HL-60 (cell line): ENCODE measurements at regions not wholly inside any gene's neighbourhood (a gene's known extent, or its start where the extent isn't known, plus 50 kb on each side); places are given as distances from the start of the nearest gene placed in this dataset.

ENCODE experiments used
- GABPA ChIP-seq: IDR thresholded peaks from 2 replicates; pipeline ENCODE4 v1.6.1; 2012; ENCODE audit warnings: low read depth
- POLR2AphosphoS5 ChIP-seq: IDR thresholded peaks from 2 replicates; pipeline ENCODE4 v1.6.1; 2012; ENCODE audit warnings: low read depth
- TF ChIP-seq, protein P1 (sequence below): IDR thresholded peaks from one replicate; pipeline ENCODE4 v1.5.1; 2011; ENCODE audit warnings: low read length, control low read depth, inconsistent platforms; ENCODE audit not compliant: insufficient read depth
- TF ChIP-seq, protein P2 (sequence below): IDR thresholded peaks from 2 replicates; pipeline ENCODE4 v1.6.1; 2012; ENCODE audit warnings: low read depth; ENCODE audit not compliant: insufficient replicate concordance

DNA sequence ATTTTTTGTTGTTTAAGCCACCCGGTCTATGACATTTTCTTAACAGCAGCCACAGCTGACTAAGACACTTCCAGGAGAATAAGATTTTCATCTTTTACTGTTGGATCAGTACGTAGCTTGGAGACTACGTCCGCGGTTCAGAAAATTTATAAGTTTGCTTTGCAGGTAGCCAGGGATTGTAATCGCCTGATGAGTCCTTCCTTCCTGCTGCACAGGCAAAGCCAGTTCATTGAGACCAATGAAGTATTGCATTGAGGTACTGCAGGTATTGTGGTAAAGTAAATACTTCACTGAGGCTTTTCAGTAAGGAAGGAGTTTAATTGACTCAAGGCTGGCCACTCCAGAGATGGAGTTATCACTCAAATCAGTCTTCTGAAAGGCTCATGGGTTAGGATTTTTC lies 269.4 kb upstream of the ELAC2 start:
- TF ChIP-seq, protein P1, sequence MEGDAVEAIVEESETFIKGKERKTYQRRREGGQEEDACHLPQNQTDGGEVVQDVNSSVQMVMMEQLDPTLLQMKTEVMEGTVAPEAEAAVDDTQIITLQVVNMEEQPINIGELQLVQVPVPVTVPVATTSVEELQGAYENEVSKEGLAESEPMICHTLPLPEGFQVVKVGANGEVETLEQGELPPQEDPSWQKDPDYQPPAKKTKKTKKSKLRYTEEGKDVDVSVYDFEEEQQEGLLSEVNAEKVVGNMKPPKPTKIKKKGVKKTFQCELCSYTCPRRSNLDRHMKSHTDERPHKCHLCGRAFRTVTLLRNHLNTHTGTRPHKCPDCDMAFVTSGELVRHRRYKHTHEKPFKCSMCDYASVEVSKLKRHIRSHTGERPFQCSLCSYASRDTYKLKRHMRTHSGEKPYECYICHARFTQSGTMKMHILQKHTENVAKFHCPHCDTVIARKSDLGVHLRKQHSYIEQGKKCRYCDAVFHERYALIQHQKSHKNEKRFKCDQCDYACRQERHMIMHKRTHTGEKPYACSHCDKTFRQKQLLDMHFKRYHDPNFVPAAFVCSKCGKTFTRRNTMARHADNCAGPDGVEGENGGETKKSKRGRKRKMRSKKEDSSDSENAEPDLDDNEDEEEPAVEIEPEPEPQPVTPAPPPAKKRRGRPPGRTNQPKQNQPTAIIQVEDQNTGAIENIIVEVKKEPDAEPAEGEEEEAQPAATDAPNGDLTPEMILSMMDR, result no peak
- TF ChIP-seq, protein P2, sequence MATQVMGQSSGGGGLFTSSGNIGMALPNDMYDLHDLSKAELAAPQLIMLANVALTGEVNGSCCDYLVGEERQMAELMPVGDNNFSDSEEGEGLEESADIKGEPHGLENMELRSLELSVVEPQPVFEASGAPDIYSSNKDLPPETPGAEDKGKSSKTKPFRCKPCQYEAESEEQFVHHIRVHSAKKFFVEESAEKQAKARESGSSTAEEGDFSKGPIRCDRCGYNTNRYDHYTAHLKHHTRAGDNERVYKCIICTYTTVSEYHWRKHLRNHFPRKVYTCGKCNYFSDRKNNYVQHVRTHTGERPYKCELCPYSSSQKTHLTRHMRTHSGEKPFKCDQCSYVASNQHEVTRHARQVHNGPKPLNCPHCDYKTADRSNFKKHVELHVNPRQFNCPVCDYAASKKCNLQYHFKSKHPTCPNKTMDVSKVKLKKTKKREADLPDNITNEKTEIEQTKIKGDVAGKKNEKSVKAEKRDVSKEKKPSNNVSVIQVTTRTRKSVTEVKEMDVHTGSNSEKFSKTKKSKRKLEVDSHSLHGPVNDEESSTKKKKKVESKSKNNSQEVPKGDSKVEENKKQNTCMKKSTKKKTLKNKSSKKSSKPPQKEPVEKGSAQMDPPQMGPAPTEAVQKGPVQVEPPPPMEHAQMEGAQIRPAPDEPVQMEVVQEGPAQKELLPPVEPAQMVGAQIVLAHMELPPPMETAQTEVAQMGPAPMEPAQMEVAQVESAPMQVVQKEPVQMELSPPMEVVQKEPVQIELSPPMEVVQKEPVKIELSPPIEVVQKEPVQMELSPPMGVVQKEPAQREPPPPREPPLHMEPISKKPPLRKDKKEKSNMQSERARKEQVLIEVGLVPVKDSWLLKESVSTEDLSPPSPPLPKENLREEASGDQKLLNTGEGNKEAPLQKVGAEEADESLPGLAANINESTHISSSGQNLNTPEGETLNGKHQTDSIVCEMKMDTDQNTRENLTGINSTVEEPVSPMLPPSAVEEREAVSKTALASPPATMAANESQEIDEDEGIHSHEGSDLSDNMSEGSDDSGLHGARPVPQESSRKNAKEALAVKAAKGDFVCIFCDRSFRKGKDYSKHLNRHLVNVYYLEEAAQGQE, result no peak
- TF ChIP-seq POLR2AphosphoS5 (no peak), GABPA (no peak)
